ENCODE measurements at regions not wholly inside any gene's neighbourhood (a gene's known extent, or its start where the extent isn't known, plus 50 kb on each side); places are given as distances from the start of the nearest gene placed in this dataset.
"Not testable (repeated sequence)": the region's sequence is repeated elsewhere in the genome, so short reads cannot be mapped to it uniquely, and the experiment has no call there.

- TF ChIP-seq CTCF (IDR thresholded peaks at IDR 0.05; ENCODE audit: unreplicated experiment): no peak
- H3K4me1 Mint-ChIP-seq (ENCODE audit: low read depth, unreplicated experiment): no peaks in the 10 kb centered on the region
- CTCF ChIA-PET: no interaction called here
These were observed 111.5 kb downstream of the PSAT1 start for GRCh38 chr9:78408388-78408787.

GRCh38 chr9:78409928-78410510 lies 113.1 kb downstream of the PSAT1 start:
- BruUV-seq (replicated peaks); CTCF ChIA-PET; H3K4me3 Mint-ChIP-seq (ENCODE audit: low read depth, unreplicated experiment); H3K4me1 Mint-ChIP-seq (ENCODE audit: low read depth, unreplicated experiment); H3K36me3 Mint-ChIP-seq (ENCODE audit: insufficient read depth, unreplicated experiment); intact Hi-C loops (cut with micrococcal nuclease; ENCODE audit: unreplicated experiment); DNase-seq; H3K9me3 Mint-ChIP-seq (ENCODE audit: low read depth, unreplicated experiment); H3K27ac Mint-ChIP-seq (ENCODE audit: unreplicated experiment): not testable (repeated sequence)
- H3K27me3 Mint-ChIP-seq (ENCODE audit: unreplicated experiment): peaks cover 22% of the 10 kb centered on the region

More at GRCh38 chr9:78408388-78408787, 111.5 kb downstream of the PSAT1 start:
- H3K27ac Mint-ChIP-seq (ENCODE audit: unreplicated experiment): no peak overlapping the region
- no peaks in the 10 kb centered on the region for H3K9me3 Mint-ChIP-seq (ENCODE audit: low read depth, unreplicated experiment)
- intact Hi-C loops (cut with micrococcal nuclease; ENCODE audit: unreplicated experiment): no loop called here
- H3K4me3 Mint-ChIP-seq (ENCODE audit: low read depth, unreplicated experiment): no peak overlapping the region
- DNase-seq: no peak
- no TSS peak for BruUV-seq (replicated peaks)
- H3K36me3 Mint-ChIP-seq (ENCODE audit: insufficient read depth, unreplicated experiment): no peaks in the 10 kb centered on the region
- peaks cover 22% of the 10 kb centered on the region for H3K27me3 Mint-ChIP-seq (ENCODE audit: unreplicated experiment)

- intact Hi-C loops (cut with micrococcal nuclease; ENCODE audit: unreplicated experiment): no loop called here
- BruUV-seq (replicated peaks): no TSS peak
- TF ChIP-seq CTCF (IDR thresholded peaks at IDR 0.05; ENCODE audit: unreplicated experiment): no peak
- Mint-ChIP-seq H3K4me1 (ENCODE audit: low read depth, unreplicated experiment) (no peaks in the 10 kb centered on the region), H3K27ac (ENCODE audit: unreplicated experiment) (no peak overlapping the region), H3K27me3 (ENCODE audit: unreplicated experiment) (no peaks in the 10 kb centered on the region), H3K4me3 (ENCODE audit: low read depth, unreplicated experiment) (no peak overlapping the region), H3K9me3 (ENCODE audit: low read depth, unreplicated experiment) (peaks cover 2% of the 10 kb centered on the region), H3K36me3 (ENCODE audit: insufficient read depth, unreplicated experiment) (no peaks in the 10 kb centered on the region)
- CTCF ChIA-PET: no interaction called here
- DNase-seq: no peak
These were observed 125.4 kb downstream of the PSAT1 start for GRCh38 chr9:78422309-78422708.

- Mint-ChIP-seq H3K27me3 (ENCODE audit: unreplicated experiment) (no peaks in the 10 kb centered on the region), H3K9me3 (ENCODE audit: low read depth, unreplicated experiment) (no peaks in the 10 kb centered on the region), H3K36me3 (ENCODE audit: insufficient read depth, unreplicated experiment) (no peaks in the 10 kb centered on the region), H3K4me1 (ENCODE audit: low read depth, unreplicated experiment) (no peaks in the 10 kb centered on the region), H3K4me3 (ENCODE audit: low read depth, unreplicated experiment) (no peak overlapping the region), H3K27ac (ENCODE audit: unreplicated experiment) (no peak overlapping the region)
- CTCF ChIA-PET: no interaction called here
- DNase-seq: no peak
- intact Hi-C loops (cut with micrococcal nuclease; ENCODE audit: unreplicated experiment): no loop called here
- no peak for TF ChIP-seq CTCF (IDR thresholded peaks at IDR 0.05; ENCODE audit: unreplicated experiment)
- BruUV-seq (replicated peaks): no TSS peak
These were observed 127.4 kb downstream of the PSAT1 start for GRCh38 chr9:78424299-78424698.

- no peak overlapping the region for H3K4me3 Mint-ChIP-seq (ENCODE audit: low read depth, unreplicated experiment)
- no TSS peak for BruUV-seq (replicated peaks)
These were observed 131.7 kb downstream of the PSAT1 start for GRCh38 chr9:78428640-78429039.

More at GRCh38 chr9:78428640-78429039, 131.7 kb downstream of the PSAT1 start:
- TF ChIP-seq CTCF (IDR thresholded peaks at IDR 0.05; ENCODE audit: unreplicated experiment): no peak
- intact Hi-C loops (cut with micrococcal nuclease; ENCODE audit: unreplicated experiment): no loop called here
- Mint-ChIP-seq H3K27me3 (ENCODE audit: unreplicated experiment) (peaks cover 21% of the 10 kb centered on the region), H3K9me3 (ENCODE audit: low read depth, unreplicated experiment) (no peaks in the 10 kb centered on the region), H3K36me3 (ENCODE audit: insufficient read depth, unreplicated experiment) (no peaks in the 10 kb centered on the region), H3K27ac (ENCODE audit: unreplicated experiment) (no peak overlapping the region), H3K4me1 (ENCODE audit: low read depth, unreplicated experiment) (no peaks in the 10 kb centered on the region)
- CTCF ChIA-PET: no interaction called here
- DNase-seq: no peak
